NCI-H1417 (cell line): ENCODE measurements at regions not wholly inside any gene's neighbourhood (a gene's known extent, or its start where the extent isn't known, plus 50 kb on each side); places are given as distances from the start of the nearest gene placed in this dataset.
"Not testable (repeated sequence)": the region's sequence is repeated elsewhere in the genome, so short reads cannot be mapped to it uniquely, and the experiment has no call there.

Experiments used
- DNase-seq, 3 experiments: peaks; one replicate each; lab custom pipeline; 2025; lab: John Stamatoyannopoulos, UW

GRCh38 chr15:38961931-38962330 is 397.3 kb upstream of the RASGRP1 start:
- no peak for DNase-seq

GRCh38 chr15:38972831-38973230 is 408.2 kb upstream of the RASGRP1 start:
- no peak for DNase-seq

DNA sequence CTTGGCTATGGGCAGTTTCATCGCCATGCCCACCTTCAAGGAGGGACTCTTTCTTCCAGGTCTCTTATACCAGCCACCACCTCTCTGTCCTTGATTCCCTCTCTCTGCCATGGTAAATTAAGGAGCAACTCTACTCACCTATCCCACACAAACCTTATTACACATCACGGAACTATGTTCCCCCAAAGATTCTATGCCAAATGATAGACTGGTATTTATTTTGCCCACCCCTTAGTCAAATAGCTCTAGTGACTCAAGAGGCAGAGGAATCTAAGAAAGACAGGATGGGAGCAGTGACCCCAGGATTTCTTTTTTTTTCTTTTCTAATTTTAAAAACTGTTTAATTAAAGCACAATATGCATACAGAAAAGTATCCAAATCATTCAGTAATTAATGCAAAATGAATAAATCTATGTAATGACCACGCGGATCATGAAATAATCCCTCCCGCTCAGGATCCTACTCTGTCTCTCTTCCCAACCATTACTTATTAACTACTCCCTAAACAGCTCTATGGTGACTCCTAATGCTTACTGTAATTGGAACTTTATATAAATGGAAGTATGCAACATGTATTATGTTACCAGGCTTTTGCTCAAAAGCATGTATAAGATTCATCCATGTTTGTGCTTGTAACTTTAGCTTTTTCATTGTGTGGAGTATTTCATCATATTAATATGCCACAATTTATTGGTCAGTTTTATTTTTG is 410.8 kb upstream of the RASGRP1 start:
- no peak for DNase-seq

DNA sequence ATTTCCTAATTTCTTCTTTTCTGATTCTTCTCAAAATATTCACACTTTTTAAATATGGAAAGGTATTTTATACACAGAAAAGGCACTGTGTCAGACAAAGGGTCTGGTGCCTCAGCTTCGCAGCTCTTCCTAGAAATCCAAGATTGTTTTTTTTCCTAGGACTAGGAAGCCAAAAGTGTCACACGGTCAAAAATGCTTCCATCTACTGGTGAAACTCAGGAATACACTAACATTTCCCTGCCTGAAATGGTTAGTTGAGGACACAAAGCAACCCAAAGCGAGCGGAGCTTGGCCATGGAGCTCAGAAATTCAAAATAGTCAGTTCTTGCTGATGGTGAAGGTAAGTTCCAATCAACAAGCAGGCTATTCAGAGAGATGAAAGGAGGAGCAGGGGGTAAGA is 426.5 kb upstream of the RASGRP1 start:
- DNase-seq, result peak in 1 of 3 experiments; percentile 26

DNA sequence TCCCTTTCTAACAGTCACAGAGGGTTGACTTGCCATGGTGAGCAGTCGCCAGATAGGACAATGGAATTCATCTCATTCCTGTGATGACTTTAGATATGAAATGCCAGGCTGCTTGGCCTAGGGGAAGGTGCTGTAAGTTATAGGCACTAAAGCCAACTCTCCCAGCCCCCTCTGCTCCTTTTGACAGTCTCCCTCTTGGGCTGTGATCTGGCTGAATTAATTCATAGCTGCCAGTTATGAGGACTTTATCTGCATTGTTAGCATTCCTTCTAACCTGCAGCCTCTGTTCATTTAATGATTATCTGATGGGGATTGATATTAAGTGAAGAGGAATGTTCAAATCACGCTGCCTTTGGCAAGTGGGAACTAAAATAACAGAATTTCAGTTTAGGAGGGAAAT is 427.1 kb upstream of the RASGRP1 start:
- DNase-seq, result no peak

DNA sequence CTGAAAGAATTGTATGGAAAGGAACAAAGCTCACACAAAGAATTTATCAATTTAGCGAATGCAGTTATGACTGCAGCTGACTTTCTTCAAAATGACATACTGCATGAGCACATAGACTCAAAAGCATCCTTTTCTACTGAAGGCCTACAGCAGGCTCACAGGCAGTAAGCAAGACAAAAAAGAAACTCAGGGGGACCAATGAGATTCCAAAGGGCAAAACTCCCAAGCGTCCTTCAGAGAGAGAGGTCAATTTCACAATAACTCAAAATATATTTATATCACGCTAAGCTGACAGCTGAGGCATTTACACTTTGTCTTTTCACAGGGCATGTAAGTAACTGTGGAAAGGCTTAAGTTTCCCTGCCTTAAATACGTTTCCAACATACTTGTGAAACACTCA is 427.9 kb upstream of the RASGRP1 start:
- DNase-seq, result no peak

DNA sequence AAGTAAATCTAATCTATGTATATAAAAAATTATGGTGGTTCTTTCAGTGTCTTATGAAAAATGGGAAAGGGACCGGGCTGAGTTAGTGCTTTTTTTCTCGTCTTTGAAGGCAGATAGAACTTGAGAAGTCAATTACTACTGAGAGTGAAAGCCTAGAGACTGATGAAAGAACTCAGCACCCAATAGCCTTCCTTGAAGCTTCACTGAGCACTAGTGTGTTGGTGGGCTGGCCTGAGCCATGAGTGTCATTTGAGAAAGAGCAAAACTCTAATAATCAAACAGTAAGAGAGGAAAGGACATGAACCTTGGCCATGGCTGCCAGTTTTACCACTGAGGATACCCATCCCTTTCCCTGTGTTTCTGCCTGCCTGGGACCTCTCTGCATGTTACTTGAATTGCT is 428.3 kb upstream of the RASGRP1 start:
- no peak for DNase-seq

DNA sequence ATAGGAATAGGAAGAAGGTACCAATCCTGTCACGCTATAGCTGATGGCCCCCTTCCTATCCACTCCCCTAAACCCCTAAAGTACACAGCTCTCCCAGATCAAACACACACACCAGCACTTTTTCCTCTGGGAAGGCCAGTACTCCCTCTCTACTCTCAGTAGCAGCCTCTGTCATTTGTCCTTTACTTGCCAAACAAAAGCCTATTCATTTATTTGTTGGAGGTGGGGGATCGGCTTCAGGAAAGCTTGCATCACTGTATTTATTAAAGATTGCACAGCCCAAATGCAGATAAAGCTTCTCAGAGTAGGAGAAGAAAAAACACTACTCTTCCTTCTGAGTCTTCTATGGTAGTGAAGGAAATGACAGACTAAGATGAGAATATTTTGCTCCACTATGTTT is 429.7 kb upstream of the RASGRP1 start:
- no peak for DNase-seq

DNA sequence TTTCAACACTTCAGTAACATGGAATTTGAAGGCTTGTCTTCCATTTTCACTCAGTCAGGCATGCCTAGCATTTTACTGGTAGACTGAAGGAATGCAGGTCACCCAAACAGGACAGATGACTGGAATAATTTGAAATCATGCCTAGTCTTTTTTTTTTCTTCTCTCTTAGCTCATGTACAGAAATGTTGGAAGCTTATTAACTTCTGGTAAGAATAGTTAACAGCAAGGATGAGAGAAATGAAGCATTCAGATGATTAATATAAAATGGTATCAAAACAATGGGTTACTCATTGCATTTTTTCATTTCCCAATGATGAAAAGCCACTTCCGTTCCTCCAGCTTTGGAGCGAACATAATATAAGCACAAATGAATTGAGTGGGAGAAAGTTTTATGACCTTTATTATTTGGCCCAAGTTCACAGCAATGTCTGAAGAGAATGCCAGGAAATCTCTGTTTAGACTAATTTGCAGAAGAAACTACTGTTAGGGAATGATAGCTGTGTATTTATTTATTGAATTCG is 431.6 kb upstream of the RASGRP1 start:
- no peak for DNase-seq

GRCh38 chr15:38997841-38998240 is 433.2 kb upstream of the RASGRP1 start:
- no peak for DNase-seq

GRCh38 chr15:39000008-39000734 is 435.6 kb upstream of the RASGRP1 start:
- DNase-seq, result no peak

- DNase-seq, result no peak
These were observed 445.1 kb upstream of the RASGRP1 start for GRCh38 chr15:39009740-39010139.

DNA sequence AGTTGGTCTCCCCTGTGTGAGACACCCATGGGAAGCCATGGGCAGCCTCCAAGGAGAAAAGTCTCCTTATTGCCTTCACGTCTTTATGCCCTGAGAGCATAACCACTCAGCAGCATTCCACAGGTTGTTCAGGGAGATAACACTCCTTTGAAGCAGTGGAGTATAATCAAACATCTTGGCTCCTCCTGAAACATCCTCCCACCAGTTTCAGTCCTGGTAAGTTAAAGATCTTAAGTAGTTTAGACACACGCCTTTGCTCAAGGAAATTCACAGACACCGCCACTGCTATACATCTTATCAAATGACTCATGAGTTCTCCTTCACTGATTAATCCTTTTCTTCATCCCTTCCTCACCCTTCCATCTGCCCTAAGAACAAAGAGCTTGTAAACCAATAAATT is 446.5 kb upstream of the RASGRP1 start:
- DNase-seq, result not testable (repeated sequence)

GRCh38 chr15:39013262-39013661 is 448.6 kb upstream of the RASGRP1 start:
- no peak for DNase-seq

GRCh38 chr15:39014682-39015081 is 450.1 kb upstream of the RASGRP1 start:
- no peak for DNase-seq

GRCh38 chr15:39016706-39017105 is 452.1 kb upstream of the RASGRP1 start:
- DNase-seq, result no peak

DNA sequence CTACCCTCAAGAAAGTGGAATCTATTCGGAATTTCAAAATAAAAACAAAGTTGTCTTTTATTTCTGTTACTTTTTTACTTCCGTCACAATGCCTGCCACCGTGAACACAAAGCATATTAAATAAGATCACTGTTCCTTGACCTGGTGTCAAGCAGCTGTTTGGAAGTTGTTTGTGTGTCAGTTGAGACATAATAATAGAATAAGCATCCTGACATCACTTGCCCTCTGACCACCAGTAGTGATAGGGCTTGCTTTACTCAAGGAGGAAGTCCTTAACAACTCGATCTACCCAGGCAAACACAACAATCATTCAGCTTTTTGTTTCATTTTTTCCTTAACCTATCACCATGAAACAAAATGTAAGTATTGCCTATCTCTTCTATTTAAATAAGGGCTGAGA is 454.4 kb upstream of the RASGRP1 start:
- DNase-seq, result no peak

GRCh38 chr15:39021341-39021740 is 456.7 kb upstream of the RASGRP1 start:
- DNase-seq, result no peak

DNA sequence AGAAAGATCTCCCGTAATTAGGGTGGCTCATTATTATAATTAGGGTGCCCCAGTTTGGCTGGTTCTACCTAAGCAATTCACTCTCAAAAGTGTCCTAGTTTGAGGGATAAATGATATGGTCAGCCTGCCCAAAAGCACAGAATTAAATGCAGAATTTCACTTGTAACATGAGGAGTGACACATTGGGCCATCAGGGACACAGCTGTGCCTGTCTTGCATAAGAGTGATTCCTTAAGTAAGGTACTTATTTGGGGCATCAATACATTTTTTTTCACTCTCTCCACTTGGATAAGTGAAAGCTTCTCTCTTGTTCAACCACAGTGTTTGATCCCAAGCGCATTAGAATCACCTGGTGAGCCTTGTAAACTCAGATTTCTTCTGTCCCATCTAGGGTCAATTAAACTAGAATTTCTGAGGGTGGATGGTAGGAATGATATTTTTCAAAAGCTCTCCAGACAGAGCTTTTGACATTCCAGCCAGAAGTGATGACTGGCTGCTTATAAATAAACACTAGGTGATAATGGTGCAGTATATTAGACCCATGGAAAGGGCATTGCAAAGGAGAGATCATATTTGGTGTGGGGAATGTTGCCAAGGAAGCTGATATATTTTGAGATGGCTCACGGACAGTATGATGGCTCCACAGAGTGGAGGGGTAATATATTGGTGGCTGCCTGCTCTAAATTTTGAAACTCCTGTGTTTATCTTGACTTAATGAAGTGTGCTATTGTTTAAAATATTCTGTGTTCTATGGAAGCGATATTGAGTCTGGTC is 458.1 kb upstream of the RASGRP1 start:
- no peak for DNase-seq

- no peak for DNase-seq
These were observed 460.7 kb upstream of the RASGRP1 start for GRCh38 chr15:39025321-39025720.

DNA sequence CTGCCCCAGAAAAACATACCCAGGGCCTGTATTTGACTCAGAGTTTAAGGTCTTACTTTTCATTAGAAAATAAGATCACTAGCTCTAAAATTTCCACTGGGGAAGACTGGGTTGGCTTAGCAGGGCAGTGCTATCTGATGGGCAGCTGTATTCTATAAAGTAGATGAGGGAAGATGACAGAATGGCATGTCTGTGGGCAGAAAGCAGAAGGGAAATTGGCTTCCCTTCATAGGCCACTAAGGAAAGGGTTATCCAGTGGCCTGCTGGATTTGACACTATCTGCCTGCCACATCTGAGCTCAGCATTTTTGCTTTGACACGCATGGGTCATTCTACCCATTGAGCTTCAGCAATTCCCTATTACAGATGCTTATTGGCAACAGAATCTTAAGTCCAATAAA is 461.3 kb upstream of the RASGRP1 start:
- DNase-seq, result no peak

DNA sequence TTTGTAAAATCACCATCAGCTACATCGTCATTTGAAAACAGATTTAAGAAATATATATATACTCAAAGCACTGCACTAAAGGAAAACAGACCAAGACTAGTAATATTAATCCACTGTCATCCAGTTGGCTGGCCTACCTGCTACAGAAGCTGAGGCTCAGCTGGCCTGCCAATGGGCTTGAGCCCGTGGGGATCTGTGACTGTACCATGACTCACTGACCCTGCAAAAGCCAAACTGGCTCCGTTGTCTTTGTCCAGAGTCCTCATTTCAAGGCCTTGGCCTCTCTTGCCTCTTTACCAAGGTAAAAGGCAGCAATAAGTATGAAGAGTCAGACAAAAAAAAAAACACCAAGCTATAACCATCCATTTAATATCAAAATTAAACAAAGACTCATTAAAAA is 463.5 kb upstream of the RASGRP1 start:
- no peak for DNase-seq

DNA sequence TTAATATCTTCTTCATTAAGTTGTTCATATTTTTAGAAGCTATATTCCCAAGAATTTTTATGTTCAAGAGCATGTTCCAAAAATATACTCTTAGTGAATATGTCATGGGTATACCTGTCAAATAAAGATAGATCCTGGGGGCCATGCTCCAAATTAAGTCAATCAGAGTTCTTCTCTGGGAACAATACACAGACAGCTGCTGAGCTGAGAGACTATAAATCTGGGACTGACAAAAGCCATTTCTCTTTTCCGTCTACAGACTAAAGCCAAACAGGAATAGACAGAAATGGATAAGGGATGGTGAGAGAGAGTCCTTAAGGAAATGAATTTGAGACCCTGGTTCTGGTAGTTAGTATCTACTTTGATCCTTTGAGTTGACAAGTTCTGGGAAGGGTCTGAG is 465.1 kb upstream of the RASGRP1 start:
- no peak for DNase-seq
